Breast epithelium (tissue), 3 donors: ENCODE measurements at regions not wholly inside any gene's neighbourhood (a gene's known extent, or its start where the extent isn't known, plus 50 kb on each side); places are given as distances from the start of the nearest gene placed in this dataset.

Source experiments
- POLR2AphosphoS5 ChIP-seq, 3 donors: sonication (generic); formaldehyde crosslinking; IDR thresholded peaks; one replicate each; pipeline ENCODE4 v1.6.1; 2017; ENCODE audit warnings: antibody characterized with exemption in 3 of 3
- TF ChIP-seq, protein P1 (sequence below), 3 donors: fragments of 450-650 bp; IDR thresholded peaks; one replicate each; pipeline ENCODE4 v1.5.1; 2016 to 2017; ENCODE audit warnings: antibody characterized with exemption in 3 of 3, mild to moderate bottlenecking in 3 of 3, moderate library complexity in 3 of 3

- TF ChIP-seq, protein P1, sequence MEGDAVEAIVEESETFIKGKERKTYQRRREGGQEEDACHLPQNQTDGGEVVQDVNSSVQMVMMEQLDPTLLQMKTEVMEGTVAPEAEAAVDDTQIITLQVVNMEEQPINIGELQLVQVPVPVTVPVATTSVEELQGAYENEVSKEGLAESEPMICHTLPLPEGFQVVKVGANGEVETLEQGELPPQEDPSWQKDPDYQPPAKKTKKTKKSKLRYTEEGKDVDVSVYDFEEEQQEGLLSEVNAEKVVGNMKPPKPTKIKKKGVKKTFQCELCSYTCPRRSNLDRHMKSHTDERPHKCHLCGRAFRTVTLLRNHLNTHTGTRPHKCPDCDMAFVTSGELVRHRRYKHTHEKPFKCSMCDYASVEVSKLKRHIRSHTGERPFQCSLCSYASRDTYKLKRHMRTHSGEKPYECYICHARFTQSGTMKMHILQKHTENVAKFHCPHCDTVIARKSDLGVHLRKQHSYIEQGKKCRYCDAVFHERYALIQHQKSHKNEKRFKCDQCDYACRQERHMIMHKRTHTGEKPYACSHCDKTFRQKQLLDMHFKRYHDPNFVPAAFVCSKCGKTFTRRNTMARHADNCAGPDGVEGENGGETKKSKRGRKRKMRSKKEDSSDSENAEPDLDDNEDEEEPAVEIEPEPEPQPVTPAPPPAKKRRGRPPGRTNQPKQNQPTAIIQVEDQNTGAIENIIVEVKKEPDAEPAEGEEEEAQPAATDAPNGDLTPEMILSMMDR (IDR thresholded peaks at IDR 0.05): no peak
- TF ChIP-seq POLR2AphosphoS5 (IDR thresholded peaks at IDR 0.05): no peak
Measured at GRCh38 chr18:73975266-73975665, 172.4 kb downstream of the FBXO15 start.
